Liver (tissue), 8 donors: ENCODE measurements at regions not wholly inside any gene's neighbourhood (a gene's known extent, or its start where the extent isn't known, plus 50 kb on each side); places are given as distances from the start of the nearest gene placed in this dataset.

Experiments
- DNase-seq: peaks from one replicate; pipeline ENCODE4 v3.0.0-alpha.2; 2017; ENCODE audit warnings: low spot score
- H3K27ac ChIP-seq, 2 donors: one replicate each; pipeline ENCODE4 v1.7.0; 2013; ENCODE audit warnings: inconsistent platforms in 2 of 2, low read length in 2 of 2, control low read depth in 1 of 2, low read depth in 1 of 2, mild to moderate bottlenecking in 1 of 2
- H3K27me3 ChIP-seq, 4 donors: one replicate each; pipeline versions ENCODE4 v1.6.1 to v1.7.0; 2013; ENCODE audit warnings: low read length in 3 of 4, inconsistent platforms in 1 of 4, mild to moderate bottlenecking in 1 of 4, moderate library complexity in 1 of 4; ENCODE audit not compliant: control insufficient read depth in 4 of 4, insufficient read depth in 4 of 4
- H3K36me3 ChIP-seq, 4 donors: one replicate each; pipeline versions ENCODE4 v1.6.1 to v1.7.0; 2013; ENCODE audit warnings: low read length in 3 of 4, mild to moderate bottlenecking in 3 of 4, low read depth in 1 of 4, moderate library complexity in 1 of 4; ENCODE audit not compliant: control insufficient read depth in 4 of 4, insufficient read depth in 3 of 4
- H3K4me1 ChIP-seq, 4 donors: one replicate each; pipeline versions ENCODE4 v1.6.1 to v1.7.0; 2013; ENCODE audit warnings: low read length in 3 of 4, mild to moderate bottlenecking in 3 of 4, moderate library complexity in 1 of 4; ENCODE audit not compliant: control insufficient read depth in 4 of 4, insufficient read depth in 4 of 4
- H3K4me3 ChIP-seq, 3 donors: one replicate each; pipeline versions ENCODE4 v1.6.1 to v1.7.0; 2013; ENCODE audit warnings: low read length in 3 of 3, control low read depth in 1 of 3, low read depth in 1 of 3, mild to moderate bottlenecking in 1 of 3
- H3K9ac ChIP-seq, 2 donors: one replicate each; pipeline ENCODE4 v1.7.0; 2013; ENCODE audit warnings: low read length in 2 of 2, mild to moderate bottlenecking in 2 of 2, moderate library complexity in 2 of 2, control low read depth in 1 of 2, low read depth in 1 of 2
- H3K9me3 ChIP-seq, 4 donors: one replicate each; pipeline versions ENCODE4 v1.6.1 to v1.7.0; 2013; ENCODE audit warnings: low read length in 3 of 4; ENCODE audit not compliant: control insufficient read depth in 4 of 4
- CTCF ChIP-seq: fragments of 150-350 bp; IDR thresholded peaks from 2 replicates; pipeline ENCODE4 v1.5.1; 2017; ENCODE audit warnings: improper control_type of control experiment, low read depth, low read length; ENCODE audit not compliant: missing input control
- EGR1 ChIP-seq, 2 donors: IDR thresholded peaks; 2 replicates each; pipeline ENCODE4 v1.6.1; 2016 to 2018; ENCODE audit warnings: antibody characterized with exemption in 2 of 2, low read depth in 2 of 2
- FOXA1 ChIP-seq: IDR thresholded peaks from 2 replicates; pipeline ENCODE4 v1.6.1; 2016; ENCODE audit warnings: antibody characterized with exemption
- FOXA2 ChIP-seq: IDR thresholded peaks from 2 replicates; pipeline ENCODE4 v1.6.1; 2016; ENCODE audit warnings: antibody characterized with exemption
- GABPA ChIP-seq, 2 donors: IDR thresholded peaks in 1 of 2; conservative IDR thresholded peaks in 1 of 2; 2 replicates each; pipeline ENCODE4 v1.6.1; 2016; ENCODE audit warnings: antibody characterized with exemption in 2 of 2, mild to moderate bottlenecking in 1 of 2, moderate library complexity in 1 of 2
- HNF4A ChIP-seq, 2 donors: conservative IDR thresholded peaks; 2 replicates each; pipeline ENCODE4 v1.6.1; 2016; ENCODE audit warnings: antibody characterized with exemption in 2 of 2, mild to moderate bottlenecking in 2 of 2
- HNF4G ChIP-seq: IDR thresholded peaks from 2 replicates; pipeline ENCODE4 v1.6.1; 2016; ENCODE audit warnings: antibody characterized with exemption
- JUND ChIP-seq, 2 donors: IDR thresholded peaks; 2 replicates each; pipeline ENCODE4 v1.6.1; 2016; ENCODE audit warnings: antibody characterized with exemption in 2 of 2
- NR2F2 ChIP-seq: IDR thresholded peaks from 2 replicates; pipeline ENCODE4 v1.6.1; 2016; ENCODE audit warnings: antibody characterized with exemption
- RAD21 ChIP-seq, 2 donors: IDR thresholded peaks; 2 replicates each; pipeline ENCODE4 v1.6.1; 2016; ENCODE audit warnings: antibody characterized with exemption in 2 of 2, mild to moderate bottlenecking in 2 of 2
- RXRA ChIP-seq, 2 donors: IDR thresholded peaks; 2 replicates each; pipeline ENCODE4 v1.6.1; 2017 to 2018; ENCODE audit warnings: antibody characterized with exemption in 2 of 2, mild to moderate bottlenecking in 1 of 2
- SP1 ChIP-seq: IDR thresholded peaks from 2 replicates; pipeline ENCODE4 v1.6.1; 2018; ENCODE audit warnings: antibody characterized with exemption, mild to moderate bottlenecking
- TAF1 ChIP-seq: conservative IDR thresholded peaks from 2 replicates; pipeline ENCODE4 v1.6.1; 2016; ENCODE audit warnings: antibody characterized with exemption, mild to moderate bottlenecking
- YY1 ChIP-seq: IDR thresholded peaks from 2 replicates; pipeline ENCODE4 v1.6.1; 2016; ENCODE audit warnings: antibody characterized with exemption, mild to moderate bottlenecking
- ZBTB33 ChIP-seq: IDR thresholded peaks from 2 replicates; pipeline ENCODE4 v1.6.1; 2016; ENCODE audit warnings: antibody characterized with exemption
- WGBS: extraction: QIAGEN DNeasy Blood & Tissue Kit; methylation state at CpG from one replicate; pipeline ENCODE4 v1.1.7; 2013; 5-methylcytosine and 5-hydroxymethylcytosine counted together
- TF ChIP-seq, protein P1 (sequence below): IDR thresholded peaks from 2 replicates; pipeline ENCODE4 v1.6.1; 2016; ENCODE audit warnings: antibody characterized with exemption
- TF ChIP-seq, protein P2 (sequence below): IDR thresholded peaks from 2 replicates; pipeline ENCODE4 v1.6.1; 2016; ENCODE audit warnings: antibody characterized with exemption, mild to moderate bottlenecking
- TF ChIP-seq, protein P3 (sequence below): IDR thresholded peaks from 2 replicates; pipeline ENCODE4 v1.6.1; 2016; ENCODE audit warnings: antibody characterized with exemption
- donor health status: healthy.
- donor health status: healthy.
- donor health status: healthy.
- donor health status: healthy.
- donor health status: healthy.

- no peaks in the 10 kb centered on the region for H3K4me1 ChIP-seq
- H3K9me3 ChIP-seq = peaks cover 0 to 4% (median 0%) of the 10 kb centered on the region in 4 donors
- H3K36me3 ChIP-seq = no peaks in the 10 kb centered on the region
- H3K4me3 ChIP-seq = no peak overlapping the region
- no peak overlapping the region for H3K9ac ChIP-seq
- 70% methylated on average over 2 of the region's 2 CpGs for WGBS
- DNase-seq = no peak
- no peaks in the 10 kb centered on the region for H3K27me3 ChIP-seq
- H3K27ac ChIP-seq = no peak overlapping the region
- TF ChIP-seq YY1 (no peak), HNF4G (no peak), NR2F2 (no peak), ZBTB33 (no peak), JUND (IDR thresholded peaks at IDR 0.05) (no peak), RAD21 (IDR thresholded peaks at IDR 0.05) (no peak), RXRA (IDR thresholded peaks at IDR 0.05) (no peak), SP1 (no peak), FOXA2 (no peak), EGR1 (IDR thresholded peaks at IDR 0.05; ENCODE audit: low read depth in 2 of 2) (no peak), TAF1 (no peak)
- TF ChIP-seq, protein P1, sequence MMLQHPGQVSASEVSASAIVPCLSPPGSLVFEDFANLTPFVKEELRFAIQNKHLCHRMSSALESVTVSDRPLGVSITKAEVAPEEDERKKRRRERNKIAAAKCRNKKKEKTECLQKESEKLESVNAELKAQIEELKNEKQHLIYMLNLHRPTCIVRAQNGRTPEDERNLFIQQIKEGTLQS = no peak
- TF ChIP-seq, protein P2, sequence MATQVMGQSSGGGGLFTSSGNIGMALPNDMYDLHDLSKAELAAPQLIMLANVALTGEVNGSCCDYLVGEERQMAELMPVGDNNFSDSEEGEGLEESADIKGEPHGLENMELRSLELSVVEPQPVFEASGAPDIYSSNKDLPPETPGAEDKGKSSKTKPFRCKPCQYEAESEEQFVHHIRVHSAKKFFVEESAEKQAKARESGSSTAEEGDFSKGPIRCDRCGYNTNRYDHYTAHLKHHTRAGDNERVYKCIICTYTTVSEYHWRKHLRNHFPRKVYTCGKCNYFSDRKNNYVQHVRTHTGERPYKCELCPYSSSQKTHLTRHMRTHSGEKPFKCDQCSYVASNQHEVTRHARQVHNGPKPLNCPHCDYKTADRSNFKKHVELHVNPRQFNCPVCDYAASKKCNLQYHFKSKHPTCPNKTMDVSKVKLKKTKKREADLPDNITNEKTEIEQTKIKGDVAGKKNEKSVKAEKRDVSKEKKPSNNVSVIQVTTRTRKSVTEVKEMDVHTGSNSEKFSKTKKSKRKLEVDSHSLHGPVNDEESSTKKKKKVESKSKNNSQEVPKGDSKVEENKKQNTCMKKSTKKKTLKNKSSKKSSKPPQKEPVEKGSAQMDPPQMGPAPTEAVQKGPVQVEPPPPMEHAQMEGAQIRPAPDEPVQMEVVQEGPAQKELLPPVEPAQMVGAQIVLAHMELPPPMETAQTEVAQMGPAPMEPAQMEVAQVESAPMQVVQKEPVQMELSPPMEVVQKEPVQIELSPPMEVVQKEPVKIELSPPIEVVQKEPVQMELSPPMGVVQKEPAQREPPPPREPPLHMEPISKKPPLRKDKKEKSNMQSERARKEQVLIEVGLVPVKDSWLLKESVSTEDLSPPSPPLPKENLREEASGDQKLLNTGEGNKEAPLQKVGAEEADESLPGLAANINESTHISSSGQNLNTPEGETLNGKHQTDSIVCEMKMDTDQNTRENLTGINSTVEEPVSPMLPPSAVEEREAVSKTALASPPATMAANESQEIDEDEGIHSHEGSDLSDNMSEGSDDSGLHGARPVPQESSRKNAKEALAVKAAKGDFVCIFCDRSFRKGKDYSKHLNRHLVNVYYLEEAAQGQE = no peak
Measured at GRCh38 chrX:9301836-9302235, 163.0 kb upstream of the TBL1X start.

DNA sequence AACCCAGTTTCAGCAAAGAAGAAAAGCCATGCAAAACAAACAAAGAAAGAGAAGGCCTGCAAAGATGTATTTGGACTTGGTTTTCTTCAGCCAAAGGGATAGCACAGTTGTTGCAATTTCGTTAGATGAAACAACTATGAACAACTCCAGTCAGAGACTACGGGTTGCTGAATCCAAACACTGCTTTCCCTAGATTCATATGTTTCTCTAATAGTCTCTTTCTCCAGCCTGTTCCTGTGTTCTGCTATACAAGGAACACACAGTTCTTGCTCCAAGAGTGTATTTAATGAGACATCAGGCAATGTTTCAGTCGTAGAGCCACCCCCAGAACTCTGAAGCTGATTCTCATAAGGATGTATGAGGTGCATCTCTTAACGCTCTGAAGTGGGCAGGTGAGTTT is 162.5 kb upstream of the TBL1X start:
- Histone ChIP-seq H3K27me3 (no peaks in the 10 kb centered on the region), H3K9ac (no peak overlapping the region), H3K36me3 (no peaks in the 10 kb centered on the region), H3K9me3 (peaks cover 0 to 4% (median 0%) of the 10 kb centered on the region in 4 donors), H3K4me1 (no peaks in the 10 kb centered on the region), H3K4me3 (no peak overlapping the region), H3K27ac (no peak overlapping the region)
- DNase-seq = no peak
- 84% methylated on average over 4 of the region's 4 CpGs for WGBS
- TF ChIP-seq ZBTB33 (no peak), YY1 (no peak), CTCF (no peak), TAF1 (no peak), FOXA2 (no peak), HNF4G (no peak), RXRA (IDR thresholded peaks at IDR 0.05) (no peak), JUND (IDR thresholded peaks at IDR 0.05) (no peak), RAD21 (IDR thresholded peaks at IDR 0.05) (no peak), HNF4A (conservative IDR thresholded peaks at IDR 0.05) (no peak), SP1 (no peak), FOXA1 (no peak), EGR1 (IDR thresholded peaks at IDR 0.05; ENCODE audit: low read depth in 2 of 2) (no peak), GABPA (IDR thresholded peaks at IDR 0.05 in 1 of 2, conservative IDR thresholded peaks at IDR 0.05 in 1 of 2) (no peak), NR2F2 (no peak)
- TF ChIP-seq, protein P2 = no peak
- TF ChIP-seq, protein P1 = no peak
- TF ChIP-seq, protein P3, sequence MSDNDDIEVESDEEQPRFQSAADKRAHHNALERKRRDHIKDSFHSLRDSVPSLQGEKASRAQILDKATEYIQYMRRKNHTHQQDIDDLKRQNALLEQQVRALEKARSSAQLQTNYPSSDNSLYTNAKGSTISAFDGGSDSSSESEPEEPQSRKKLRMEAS = no peak
